NCI-H526 treated with DMSO at 0.1 percent for 48 hours (cell line): ENCODE measurements at regions not wholly inside any gene's neighbourhood (a gene's known extent, or its start where the extent isn't known, plus 50 kb on each side); places are given as distances from the start of the nearest gene placed in this dataset.

ENCODE experiments used
- DNase-seq: peaks from one replicate; lab custom pipeline; 2025; lab: John Stamatoyannopoulos, UW

GRCh38 chr2:13536941-13537340 lies 820.2 kb downstream of the TRIB2 start:
- DNase-seq = no peak

GRCh38 chr2:13537771-13538349 lies 821.1 kb downstream of the TRIB2 start:
- DNase-seq = no peak

- DNase-seq = no peak
Observed at GRCh38 chr2:13539296-13539695, 822.6 kb downstream of the TRIB2 start.

- DNase-seq = no peak
Observed at GRCh38 chr2:13542061-13542460, 825.3 kb downstream of the TRIB2 start.

- no peak for DNase-seq
Observed at GRCh38 chr2:13542642-13543041, 825.9 kb downstream of the TRIB2 start.

GRCh38 chr2:13543550-13543949 lies 826.8 kb downstream of the TRIB2 start:
- no peak for DNase-seq

- no peak for DNase-seq
Observed at GRCh38 chr2:13545320-13545719, 828.6 kb downstream of the TRIB2 start.

GRCh38 chr2:13546131-13546530 lies 829.4 kb downstream of the TRIB2 start:
- DNase-seq = no peak

GRCh38 chr2:13550285-13551231 lies 833.8 kb downstream of the TRIB2 start:
- DNase-seq = no peak

GRCh38 chr2:13558368-13558767 lies 841.6 kb downstream of the TRIB2 start:
- no peak for DNase-seq

- DNase-seq = no peak
Observed at GRCh38 chr2:13560322-13560721, 843.6 kb downstream of the TRIB2 start.

- no peak for DNase-seq
Observed at GRCh38 chr2:13572466-13572865, 855.7 kb downstream of the TRIB2 start.

GRCh38 chr2:13574831-13575230 lies 858.1 kb downstream of the TRIB2 start:
- DNase-seq = no peak

GRCh38 chr2:13576406-13577036 lies 859.8 kb downstream of the TRIB2 start:
- DNase-seq = no peak

- no peak for DNase-seq
Observed at GRCh38 chr2:13578547-13578946, 861.8 kb downstream of the TRIB2 start.

GRCh38 chr2:13581471-13581870 lies 864.7 kb downstream of the TRIB2 start:
- no peak for DNase-seq

- DNase-seq = no peak
Observed at GRCh38 chr2:13583609-13584008, 866.9 kb downstream of the TRIB2 start.

GRCh38 chr2:13584020-13584419 lies 867.3 kb downstream of the TRIB2 start:
- no peak for DNase-seq

- no peak for DNase-seq
Observed at GRCh38 chr2:13585732-13586131, 869.0 kb downstream of the TRIB2 start.

- no peak for DNase-seq
Observed at GRCh38 chr2:13596233-13596632, 879.5 kb downstream of the TRIB2 start.

GRCh38 chr2:13597176-13597575 lies 880.4 kb downstream of the TRIB2 start:
- DNase-seq = no peak

- DNase-seq = no peak
Observed at GRCh38 chr2:13601506-13601905, 884.8 kb downstream of the TRIB2 start.
